Astrocyte (in vitro differentiated cells and primary cell): ENCODE measurements at regions not wholly inside any gene's neighbourhood (a gene's known extent, or its start where the extent isn't known, plus 50 kb on each side); places are given as distances from the start of the nearest gene placed in this dataset.

Experiments
- EZH2 ChIP-seq: IDR thresholded peaks from 2 replicates; pipeline ENCODE4 v1.6.1; 2012; ENCODE audit warnings: mild to moderate bottlenecking, low read length, inconsistent platforms; ENCODE audit not compliant: insufficient read depth
- TF ChIP-seq, protein P1 (sequence below): IDR thresholded peaks from 2 replicates; pipeline ENCODE4 v1.5.1; 2011; ENCODE audit warnings: low read depth, mild to moderate bottlenecking, inconsistent platforms, low read length, moderate library complexity; ENCODE audit not compliant: insufficient read depth

GRCh38 chr20:63139356-63139755, 76.6 kb downstream of the YTHDF1 start:
- TF ChIP-seq, protein P1, sequence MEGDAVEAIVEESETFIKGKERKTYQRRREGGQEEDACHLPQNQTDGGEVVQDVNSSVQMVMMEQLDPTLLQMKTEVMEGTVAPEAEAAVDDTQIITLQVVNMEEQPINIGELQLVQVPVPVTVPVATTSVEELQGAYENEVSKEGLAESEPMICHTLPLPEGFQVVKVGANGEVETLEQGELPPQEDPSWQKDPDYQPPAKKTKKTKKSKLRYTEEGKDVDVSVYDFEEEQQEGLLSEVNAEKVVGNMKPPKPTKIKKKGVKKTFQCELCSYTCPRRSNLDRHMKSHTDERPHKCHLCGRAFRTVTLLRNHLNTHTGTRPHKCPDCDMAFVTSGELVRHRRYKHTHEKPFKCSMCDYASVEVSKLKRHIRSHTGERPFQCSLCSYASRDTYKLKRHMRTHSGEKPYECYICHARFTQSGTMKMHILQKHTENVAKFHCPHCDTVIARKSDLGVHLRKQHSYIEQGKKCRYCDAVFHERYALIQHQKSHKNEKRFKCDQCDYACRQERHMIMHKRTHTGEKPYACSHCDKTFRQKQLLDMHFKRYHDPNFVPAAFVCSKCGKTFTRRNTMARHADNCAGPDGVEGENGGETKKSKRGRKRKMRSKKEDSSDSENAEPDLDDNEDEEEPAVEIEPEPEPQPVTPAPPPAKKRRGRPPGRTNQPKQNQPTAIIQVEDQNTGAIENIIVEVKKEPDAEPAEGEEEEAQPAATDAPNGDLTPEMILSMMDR: no peak
- TF ChIP-seq EZH2: no peak
